Endothelial cell of umbilical vein (primary cell): ENCODE measurements at regions not wholly inside any gene's neighbourhood (a gene's known extent, or its start where the extent isn't known, plus 50 kb on each side); places are given as distances from the start of the nearest gene placed in this dataset.
A peak's percentile ranks its signal among the peaks of the same experiment; 100 is the strongest.

ENCODE experiments used
- BruUV-seq: library from RNA; stranded (reverse); fragments of 400-500 nt; replicated peaks from 2 replicates; lab custom pipeline; 2021; lab: Mats Ljungman, UMichigan
- CTCF ChIA-PET: fragments of 300-600, 350-600 bp; sonication (Branson Sonifier 250); formaldehyde crosslinking; loops from one replicate; lab custom pipeline; 2021; ENCODE audit warnings: antibody characterized with exemption, inconsistent platforms; lab: Charles Lee
- POLR2A ChIA-PET: fragments of 300-600, 350-600 bp; sonication (Branson Sonifier 250); formaldehyde crosslinking; loops from one replicate; lab custom pipeline; 2021; ENCODE audit warnings: antibody characterized with exemption, inconsistent platforms; lab: Charles Lee
- DNase-seq: peaks from one replicate; pipeline ENCODE4 v3.0.0-alpha.2; 2011; ENCODE audit warnings: low read depth, low spot score
- FAIRE-seq: peaks from 2 replicates; lab custom pipeline; 2011; peaks lifted over from hg19 to GRCh38; lab: Jason Lieb, UNC
- H2AFZ ChIP-seq: 2 replicates; pipeline ENCODE4 v1.6.0; 2012; ENCODE audit warnings: low read depth, low read length, control low read depth, inconsistent platforms
- H3K27ac ChIP-seq: 2 replicates; pipeline ENCODE4 v1.5.1; 2011; ENCODE audit warnings: low read depth, mild to moderate bottlenecking, control low read depth, low read length, moderate library complexity; ENCODE audit not compliant: insufficient read depth
- H3K27me3 ChIP-seq, 2 experiments: 2 replicates each; pipeline versions ENCODE4 v1.6.0 to v1.6.1; 2011; ENCODE audit warnings: low read length in 2 of 2, mixed read lengths in 1 of 2; ENCODE audit not compliant: control insufficient read depth in 2 of 2, insufficient read depth in 2 of 2
- H3K36me3 ChIP-seq, 2 experiments: 2 replicates in 1 of 2; 3 replicates in 1 of 2; pipeline ENCODE4 v1.5.1; 2011; ENCODE audit warnings: low read length in 2 of 2, mild to moderate bottlenecking in 1 of 2, moderate library complexity in 1 of 2; ENCODE audit not compliant: control insufficient read depth in 2 of 2, insufficient read depth in 2 of 2; ENCODE audit errors: extremely low read depth in 1 of 2
- H3K4me1 ChIP-seq: 3 replicates; pipeline ENCODE4 v1.5.1; 2011; ENCODE audit warnings: mild to moderate bottlenecking, low read length; ENCODE audit not compliant: control insufficient read depth, insufficient read depth; ENCODE audit errors: extremely low read depth
- H3K4me2 ChIP-seq: 2 replicates; pipeline ENCODE4 v1.6.1; 2011; ENCODE audit warnings: low read length, control low read depth, mixed read lengths; ENCODE audit not compliant: insufficient read depth
- H3K4me3 ChIP-seq, 3 experiments: fragments of 200-600 bp in 1 of 3; sonication (generic), shearing (Covaris generic) in 1 of 3; replicated peaks in 1 of 3; 2 replicates each; pipeline ENCODE4 v1.5.1; 2011 to 2016; ENCODE audit warnings: control low read depth in 3 of 3, low read length in 3 of 3, mild to moderate bottlenecking in 2 of 3, inconsistent platforms in 1 of 3, low read depth in 1 of 3, moderate library complexity in 1 of 3; ENCODE audit not compliant: insufficient read depth in 1 of 3
- H3K79me2 ChIP-seq: 2 replicates; pipeline ENCODE4 v1.6.0; 2012; ENCODE audit warnings: low read length, inconsistent platforms; ENCODE audit not compliant: control insufficient read depth, insufficient read depth
- H3K9ac ChIP-seq: replicated peaks from 2 replicates; pipeline ENCODE3; 2011; ENCODE audit warnings: low read length, control low read depth; ENCODE audit not compliant: insufficient read depth; ENCODE audit errors: extremely low read depth
- H3K9me1 ChIP-seq: replicated peaks from 3 replicates; pipeline ENCODE4 v1.6.0; 2011; ENCODE audit warnings: mild to moderate bottlenecking, low read length; ENCODE audit not compliant: control insufficient read depth, insufficient read depth; ENCODE audit errors: extremely low read depth
- H3K9me3 ChIP-seq: replicated peaks from 2 replicates; pipeline ENCODE4 v1.5.1; 2012; ENCODE audit warnings: low read length, inconsistent platforms; ENCODE audit not compliant: control insufficient read depth, insufficient read depth
- H4K20me1 ChIP-seq: replicated peaks from 2 replicates; pipeline ENCODE3; 2011; ENCODE audit warnings: mild to moderate bottlenecking, low read length; ENCODE audit not compliant: control insufficient read depth, insufficient read depth; ENCODE audit errors: extremely low read depth
- EZH2 ChIP-seq: IDR thresholded peaks from 2 replicates; pipeline ENCODE4 v1.6.1; 2012; ENCODE audit warnings: borderline replicate concordance, low read depth, mild to moderate bottlenecking, moderate library complexity, low read length, inconsistent platforms; ENCODE audit not compliant: severe bottlenecking
- FOS ChIP-seq: IDR thresholded peaks from 2 replicates; pipeline ENCODE4 v1.6.1; 2011; ENCODE audit warnings: mild to moderate bottlenecking, low read length, moderate library complexity, borderline replicate concordance; ENCODE audit not compliant: insufficient read depth
- GATA2 ChIP-seq: IDR thresholded peaks from 2 replicates; pipeline ENCODE4 v1.7.0; 2011; ENCODE audit warnings: low read depth, mild to moderate bottlenecking, moderate library complexity, mixed read lengths, low read length; ENCODE audit not compliant: insufficient read length, insufficient read depth
- JUN ChIP-seq: IDR thresholded peaks from 2 replicates; pipeline ENCODE4 v1.6.1; 2011; ENCODE audit warnings: borderline replicate concordance, low read depth; ENCODE audit not compliant: insufficient read length, insufficient read depth
- MYC ChIP-seq: IDR thresholded peaks from one replicate; pipeline ENCODE4 v1.6.1; 2011; ENCODE audit warnings: mild to moderate bottlenecking, low read depth, low read length
- POLR2A ChIP-seq: IDR thresholded peaks from 2 replicates; pipeline ENCODE4 v1.6.1; 2012; ENCODE audit warnings: low read depth, mild to moderate bottlenecking, control low read depth, low read length
- POLR2AphosphoS5 ChIP-seq: IDR thresholded peaks from 2 replicates; pipeline ENCODE4 v1.6.1; 2012; ENCODE audit warnings: low read depth, mild to moderate bottlenecking, control low read depth, low read length, moderate library complexity; ENCODE audit not compliant: insufficient read depth
- dilution Hi-C: fragments of 300-500 bp; cut with MboI; formaldehyde crosslinking; loops from one replicate; pipeline ENCODE4 v1.15.0; 2019; ENCODE audit warnings: low sequenced_read_pairs; ENCODE audit not compliant: extremely low pct_ligation_motif_present
- intact Hi-C: fragments of 100-400 bp; cut with micrococcal nuclease; formaldehyde crosslinking; loops from one replicate; pipeline ENCODE4 v1.10.0; 2022
- TF ChIP-seq, protein P1 (sequence below): IDR thresholded peaks from 2 replicates; pipeline ENCODE4 v1.6.1; 2011; ENCODE audit not compliant: insufficient read depth, insufficient read length
- TF ChIP-seq, protein P2 (sequence below), 2 donors: IDR thresholded peaks; 1 replicate in 1 of 2; 2 replicates in 1 of 2; pipeline ENCODE4 v1.5.1; 2011; ENCODE audit warnings: low read length in 2 of 2, mild to moderate bottlenecking in 2 of 2, moderate library complexity in 2 of 2, control low read depth in 1 of 2, inconsistent platforms in 1 of 2, low read depth in 1 of 2; ENCODE audit not compliant: insufficient read depth in 1 of 2; ENCODE audit errors: extremely low read depth in 1 of 2

DNA sequence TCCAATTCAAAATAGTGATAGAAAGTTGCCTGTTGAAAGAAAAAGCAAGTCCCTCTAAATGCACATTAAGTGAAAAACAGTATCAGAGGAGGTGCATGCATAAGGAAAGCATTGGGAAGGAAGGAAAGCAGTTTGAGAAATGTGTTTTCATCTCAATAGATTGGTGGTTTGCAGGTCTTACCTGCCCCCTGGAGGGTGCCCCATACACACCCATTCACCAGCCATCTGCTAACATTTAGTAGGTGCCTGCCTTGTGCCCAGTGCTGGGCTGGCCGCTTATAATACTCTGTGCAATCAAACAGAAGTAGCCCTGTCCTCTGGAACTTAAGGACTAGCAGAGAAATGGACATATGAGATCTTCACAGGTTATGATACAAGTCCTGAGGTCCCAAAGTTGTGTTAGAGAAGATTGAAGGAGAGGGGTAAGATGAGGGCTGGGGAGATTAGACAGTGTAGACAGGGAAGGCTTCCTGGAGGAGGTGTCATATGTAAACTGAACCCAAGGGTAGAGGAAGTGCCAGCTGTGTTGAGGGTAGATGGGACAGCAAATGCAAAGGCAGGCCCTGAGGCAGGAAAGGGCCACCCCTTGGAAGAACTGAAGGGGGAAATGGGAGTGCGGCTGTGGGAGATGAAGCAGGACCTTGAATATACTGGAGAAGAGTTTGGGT, 184.2 kb downstream of the MN1 start:
- no peaks in the 10 kb centered on the region for H4K20me1 ChIP-seq
- no peaks in the 10 kb centered on the region for H3K9me3 ChIP-seq
- H3K27me3 ChIP-seq = peaks cover 22 to 25% of the 10 kb centered on the region in 2 experiments
- ChIA-PET CTCF (interaction anchor here (1.2 to 1.6 kb wide), 3 partner anchors 10 to 212 kb away, joined by 3 to 8 read pairs (median 6); no protein-coding TSS in a partner anchor), POLR2A (no interaction called here)
- intact Hi-C loops = no loop called here
- H3K36me3 ChIP-seq = no peaks in the 10 kb centered on the region
- no peaks in the 10 kb centered on the region for H3K4me1 ChIP-seq
- dilution Hi-C loops = no loop called here
- BruUV-seq = no TSS peak
- no peak overlapping the region for H3K27ac ChIP-seq
- DNase-seq (peak; percentile 7), FAIRE-seq (no peak)
- H3K4me3 ChIP-seq = no peak overlapping the region
- H3K9ac ChIP-seq = no peak overlapping the region
- H3K79me2 ChIP-seq = no peaks in the 10 kb centered on the region
- H3K9me1 ChIP-seq = no peaks in the 10 kb centered on the region
- H3K4me2 ChIP-seq = no peak overlapping the region
- TF ChIP-seq, protein P1, sequence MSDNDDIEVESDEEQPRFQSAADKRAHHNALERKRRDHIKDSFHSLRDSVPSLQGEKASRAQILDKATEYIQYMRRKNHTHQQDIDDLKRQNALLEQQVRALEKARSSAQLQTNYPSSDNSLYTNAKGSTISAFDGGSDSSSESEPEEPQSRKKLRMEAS = no peak
- no peak for TF ChIP-seq POLR2AphosphoS5
- no peak overlapping the region for H2AFZ ChIP-seq

DNA sequence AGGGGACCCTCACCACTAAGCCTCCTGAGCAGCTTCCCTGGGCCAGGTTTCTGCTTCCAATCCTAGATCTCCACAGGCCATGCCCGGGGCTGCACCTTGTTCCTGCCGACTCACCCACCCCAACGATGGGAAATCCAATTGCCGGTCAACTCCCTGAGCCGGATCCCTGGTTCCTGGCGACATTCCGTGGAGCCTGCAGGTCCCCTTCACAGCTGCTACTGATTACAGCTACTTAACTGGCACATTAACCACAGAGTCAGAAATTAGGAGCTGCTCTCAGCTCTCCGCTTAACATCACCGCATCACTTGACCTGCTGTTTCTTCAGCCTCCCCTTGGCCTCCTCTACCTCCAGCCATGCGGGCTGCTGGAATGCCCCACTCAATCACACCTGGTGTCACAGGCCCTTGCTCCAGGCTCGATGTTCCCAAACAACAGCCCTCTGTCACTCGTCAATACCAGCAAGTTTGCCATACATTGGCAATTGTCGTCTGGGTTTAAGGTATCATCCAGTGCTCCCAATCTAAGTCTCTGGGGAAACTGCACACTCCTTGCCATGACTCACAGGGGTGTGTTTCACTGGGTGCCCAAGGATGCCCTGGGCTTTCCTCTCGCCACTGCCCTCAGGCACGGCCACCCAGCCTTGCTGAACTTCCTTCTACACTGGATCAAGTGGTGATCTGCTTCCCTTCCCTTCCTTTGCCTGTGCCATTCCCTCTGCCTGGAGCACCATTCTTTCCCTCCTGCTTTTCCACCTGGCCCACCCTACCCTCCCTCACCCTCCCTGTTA, 181.0 kb downstream of the MN1 start:
- BruUV-seq = no TSS peak
- Histone ChIP-seq H2AFZ (no peak overlapping the region), H3K9me3 (no peaks in the 10 kb centered on the region), H3K4me3 (no peak overlapping the region), H3K4me1 (no peaks in the 10 kb centered on the region), H3K36me3 (no peaks in the 10 kb centered on the region), H3K79me2 (no peaks in the 10 kb centered on the region), H3K4me2 (no peak overlapping the region), H3K27ac (no peak overlapping the region), H4K20me1 (no peaks in the 10 kb centered on the region), H3K9ac (no peak overlapping the region), H3K9me1 (no peaks in the 10 kb centered on the region), H3K27me3 (peaks cover 2 to 4% of the 10 kb centered on the region in 2 experiments)
- ChIA-PET CTCF (no interaction called here), POLR2A (interaction anchor here (0.5 kb wide), 1 partner anchor 195 kb away, joined by 7 read pairs; no protein-coding TSS in a partner anchor)
- no peak for DNase-seq
- intact Hi-C loops (no loop called here), dilution Hi-C loops (no loop called here)
- no peak for FAIRE-seq
- TF ChIP-seq EZH2 (no peak), FOS (no peak), MYC (no peak), GATA2 (no peak), JUN (no peak), POLR2A (no peak), POLR2AphosphoS5 (no peak)
- TF ChIP-seq, protein P2, sequence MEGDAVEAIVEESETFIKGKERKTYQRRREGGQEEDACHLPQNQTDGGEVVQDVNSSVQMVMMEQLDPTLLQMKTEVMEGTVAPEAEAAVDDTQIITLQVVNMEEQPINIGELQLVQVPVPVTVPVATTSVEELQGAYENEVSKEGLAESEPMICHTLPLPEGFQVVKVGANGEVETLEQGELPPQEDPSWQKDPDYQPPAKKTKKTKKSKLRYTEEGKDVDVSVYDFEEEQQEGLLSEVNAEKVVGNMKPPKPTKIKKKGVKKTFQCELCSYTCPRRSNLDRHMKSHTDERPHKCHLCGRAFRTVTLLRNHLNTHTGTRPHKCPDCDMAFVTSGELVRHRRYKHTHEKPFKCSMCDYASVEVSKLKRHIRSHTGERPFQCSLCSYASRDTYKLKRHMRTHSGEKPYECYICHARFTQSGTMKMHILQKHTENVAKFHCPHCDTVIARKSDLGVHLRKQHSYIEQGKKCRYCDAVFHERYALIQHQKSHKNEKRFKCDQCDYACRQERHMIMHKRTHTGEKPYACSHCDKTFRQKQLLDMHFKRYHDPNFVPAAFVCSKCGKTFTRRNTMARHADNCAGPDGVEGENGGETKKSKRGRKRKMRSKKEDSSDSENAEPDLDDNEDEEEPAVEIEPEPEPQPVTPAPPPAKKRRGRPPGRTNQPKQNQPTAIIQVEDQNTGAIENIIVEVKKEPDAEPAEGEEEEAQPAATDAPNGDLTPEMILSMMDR (IDR thresholded peaks at IDR 0.05; ENCODE audit: extremely low read depth in 1 of 2, insufficient read depth in 1 of 2, low read depth in 1 of 2, low read length in 2 of 2) = no peak
- TF ChIP-seq, protein P1 = no peak
